Left ventricle myocardium inferior (tissue), 1 donor: ENCODE measurements at regions not wholly inside any gene's neighbourhood (a gene's known extent, or its start where the extent isn't known, plus 50 kb on each side); places are given as distances from the start of the nearest gene placed in this dataset.
A peak's percentile ranks its signal among the peaks of the same experiment; 100 is the strongest.

Experiments
- DNase-seq: peaks from one replicate; pipeline ENCODE4 v3.0.0-alpha.2; 2020
- H3K27ac ChIP-seq: fragments of 200-600 bp; replicated peaks from 2 replicates; pipeline ENCODE4 v1.8.0; 2021
- H3K27me3 ChIP-seq: fragments of 200-600 bp; 2 replicates; pipeline ENCODE4 v1.8.0; 2021; ENCODE audit warnings: low read depth
- H3K36me3 ChIP-seq: fragments of 200-600 bp; 2 replicates; pipeline ENCODE4 v1.8.0; 2021
- H3K4me1 ChIP-seq: fragments of 200-600 bp; 2 replicates; pipeline ENCODE4 v1.8.0; 2021
- H3K4me3 ChIP-seq: fragments of 200-600 bp; 2 replicates; pipeline ENCODE4 v1.8.0; 2021; ENCODE audit warnings: mild to moderate bottlenecking, moderate library complexity
- H3K9me3 ChIP-seq: fragments of 200-600 bp; replicated peaks from 2 replicates; pipeline ENCODE4 v1.8.0; 2021
- CTCF ChIP-seq: fragments of 200-600 bp; IDR thresholded peaks from 2 replicates; pipeline ENCODE4 v1.8.0; 2021; ENCODE audit warnings: antibody characterized with exemption, mild to moderate bottlenecking, borderline replicate concordance
- intact Hi-C: fragments of 100-400 bp; cut with micrococcal nuclease; formaldehyde crosslinking; loops from one replicate; pipeline ENCODE4 v1.11.0; 2022
- donor health status: DM: no; HTN: yes; CAD: no; lungs with severe emphysema.

- Histone ChIP-seq H3K4me1 (peaks cover 59% of the 10 kb centered on the region), H3K36me3 (no peaks in the 10 kb centered on the region), H3K27ac (no peak overlapping the region), H3K9me3 (no peaks in the 10 kb centered on the region), H3K27me3 (no peaks in the 10 kb centered on the region), H3K4me3 (no peak overlapping the region)
- TF ChIP-seq CTCF: no peak
- intact Hi-C loops: no loop called here
- DNase-seq: no peak
Measured at GRCh38 chr13:50523307-50523706, 320.2 kb downstream of the DLEU7 start.

- no peaks in the 10 kb centered on the region for H3K9me3 ChIP-seq
- no peak overlapping the region for H3K4me3 ChIP-seq
- no peak for DNase-seq
- no peak for TF ChIP-seq CTCF
- no peaks in the 10 kb centered on the region for H3K27me3 ChIP-seq
- H3K27ac ChIP-seq: no peak overlapping the region
- H3K4me1 ChIP-seq: peaks cover 62% of the 10 kb centered on the region
- H3K36me3 ChIP-seq: no peaks in the 10 kb centered on the region
- intact Hi-C loops: no loop called here
Measured at GRCh38 chr13:50524560-50524959, 318.9 kb downstream of the DLEU7 start.

- TF ChIP-seq CTCF: no peak
- H3K27me3 ChIP-seq: no peaks in the 10 kb centered on the region
- no peaks in the 10 kb centered on the region for H3K9me3 ChIP-seq
- no peaks in the 10 kb centered on the region for H3K36me3 ChIP-seq
- no peak overlapping the region for H3K4me3 ChIP-seq
- peak overlapping the region; percentile 12 for H3K27ac ChIP-seq
- no peak for DNase-seq
- intact Hi-C loops: no loop called here
- peaks cover 68% of the 10 kb centered on the region for H3K4me1 ChIP-seq
Measured at GRCh38 chr13:50526661-50527071, 316.8 kb downstream of the DLEU7 start.

GRCh38 chr13:50527188-50527587 lies 316.3 kb downstream of the DLEU7 start:
- no peaks in the 10 kb centered on the region for H3K36me3 ChIP-seq
- no peak overlapping the region for H3K4me3 ChIP-seq
- no peaks in the 10 kb centered on the region for H3K9me3 ChIP-seq
- no peak for TF ChIP-seq CTCF
- DNase-seq: no peak
- peaks cover 66% of the 10 kb centered on the region for H3K4me1 ChIP-seq
- peak overlapping the region; percentile 84 for H3K27ac ChIP-seq
- H3K27me3 ChIP-seq: no peaks in the 10 kb centered on the region
- intact Hi-C loops: no loop called here

DNA sequence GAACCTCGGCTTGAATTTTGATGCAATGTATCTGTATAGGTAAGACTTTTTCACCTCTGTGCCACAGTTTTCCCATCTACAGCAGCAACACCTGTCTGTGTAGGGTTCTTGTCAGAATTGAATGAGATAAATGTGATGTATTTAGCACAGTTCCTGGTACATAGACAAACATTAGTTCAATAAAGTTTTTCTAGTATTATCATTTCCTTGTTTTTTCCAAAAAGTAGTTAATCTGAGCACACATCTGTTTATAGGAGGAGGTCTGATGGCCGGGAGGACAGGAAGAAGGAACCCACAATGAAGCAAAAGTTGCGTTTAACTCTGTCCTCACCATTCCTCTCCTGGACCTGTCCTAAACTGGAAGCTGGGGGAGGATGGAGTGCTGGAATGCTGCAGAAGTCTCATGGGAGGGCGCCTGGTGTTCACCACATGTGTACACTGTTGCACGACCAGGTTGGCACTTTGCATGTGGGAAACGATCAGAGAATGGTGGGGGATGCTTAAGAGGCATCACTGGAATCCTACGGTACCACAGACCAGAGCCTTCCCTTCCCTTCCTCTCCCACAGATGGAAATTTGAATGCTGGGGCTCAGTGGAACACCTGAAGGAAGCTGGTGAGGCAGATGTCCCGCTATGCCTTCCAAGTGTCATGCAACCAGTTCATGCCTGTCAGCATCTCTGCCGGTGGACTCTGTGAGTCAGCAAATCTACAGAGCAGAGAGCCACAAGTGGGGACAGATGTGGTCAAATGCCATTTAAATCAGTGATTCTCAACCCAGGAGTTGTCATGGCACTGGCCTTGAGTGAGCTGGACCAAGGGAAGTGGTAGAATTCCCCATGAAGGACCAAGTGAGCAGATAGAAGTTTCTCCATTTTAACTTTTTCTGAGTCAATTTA lies 315.6 kb downstream of the DLEU7 start:
- intact Hi-C loops: no loop called here
- no peak for DNase-seq
- H3K4me1 ChIP-seq: peaks cover 59% of the 10 kb centered on the region

More for the DNA sequence above, 315.6 kb downstream of the DLEU7 start:
- Histone ChIP-seq H3K4me3 (no peak overlapping the region), H3K36me3 (no peaks in the 10 kb centered on the region), H3K27ac (peak overlapping the region; percentile 84), H3K9me3 (no peaks in the 10 kb centered on the region), H3K27me3 (no peaks in the 10 kb centered on the region)
- no peak for TF ChIP-seq CTCF
